Trophoblast cell (in vitro differentiated cells and primary cell): ENCODE measurements at regions not wholly inside any gene's neighbourhood (a gene's known extent, or its start where the extent isn't known, plus 50 kb on each side); places are given as distances from the start of the nearest gene placed in this dataset.

ENCODE experiments used
- DNase-seq, 2 donors: peaks; one replicate each; pipeline ENCODE4 v3.0.0-alpha.2; 2016
- H2AFZ ChIP-seq: 2 replicates; pipeline ENCODE4 v1.6.1; 2013; ENCODE audit warnings: low read length, moderate library complexity, mild to moderate bottlenecking; ENCODE audit not compliant: insufficient read depth, poor library complexity
- H2AK5ac ChIP-seq: 2 replicates; pipeline ENCODE4 v1.6.1; 2013; ENCODE audit warnings: mild to moderate bottlenecking, low read length
- H2BK120ac ChIP-seq: 2 replicates; pipeline ENCODE4 v1.6.1; 2013; ENCODE audit warnings: low read length, mild to moderate bottlenecking, moderate library complexity; ENCODE audit not compliant: insufficient read depth, poor library complexity
- H2BK12ac ChIP-seq: 2 replicates; pipeline ENCODE4 v1.6.1; 2013; ENCODE audit warnings: mild to moderate bottlenecking, low read length, moderate library complexity
- H2BK5ac ChIP-seq: 2 replicates; pipeline ENCODE4 v1.6.1; 2013; ENCODE audit warnings: low read length, low read depth, moderate library complexity, mild to moderate bottlenecking; ENCODE audit not compliant: poor library complexity
- H3K14ac ChIP-seq: 2 replicates; pipeline ENCODE4 v1.6.1; 2013; ENCODE audit warnings: mild to moderate bottlenecking, low read length
- H3K18ac ChIP-seq: 2 replicates; pipeline ENCODE4 v1.6.1; 2013; ENCODE audit warnings: mild to moderate bottlenecking, low read length
- H3K23ac ChIP-seq: 2 replicates; pipeline ENCODE4 v1.6.1; 2013; ENCODE audit warnings: low read length
- H3K27ac ChIP-seq: 2 replicates; pipeline ENCODE4 v1.5.1; 2013; ENCODE audit warnings: low read depth, mild to moderate bottlenecking, inconsistent platforms, low read length, moderate library complexity
- H3K27me3 ChIP-seq: 2 replicates; pipeline ENCODE4 v1.6.1; 2013; ENCODE audit warnings: inconsistent platforms, mild to moderate bottlenecking, low read length, moderate library complexity; ENCODE audit not compliant: insufficient read depth
- H3K36me3 ChIP-seq, 2 experiments: 1 replicate in 1 of 2; 2 replicates in 1 of 2; pipeline ENCODE4 v1.6.1; 2013; ENCODE audit warnings: low read length in 2 of 2, mild to moderate bottlenecking in 2 of 2, moderate library complexity in 1 of 2; ENCODE audit not compliant: insufficient read depth in 2 of 2, control insufficient read depth in 1 of 2
- H3K4ac ChIP-seq: 2 replicates; pipeline ENCODE4 v1.6.1; 2013; ENCODE audit warnings: low read depth, mild to moderate bottlenecking, low read length, moderate library complexity
- H3K4me1 ChIP-seq, 2 experiments: 1 replicate in 1 of 2; 2 replicates in 1 of 2; pipeline ENCODE4 v1.6.1; 2013; ENCODE audit warnings: low read length in 2 of 2, mild to moderate bottlenecking in 2 of 2, moderate library complexity in 1 of 2; ENCODE audit not compliant: insufficient read depth in 2 of 2, control insufficient read depth in 1 of 2
- H3K4me2 ChIP-seq: 2 replicates; pipeline ENCODE4 v1.6.1; 2013; ENCODE audit warnings: inconsistent platforms, mild to moderate bottlenecking, low read length, moderate library complexity
- H3K4me3 ChIP-seq: 2 replicates; pipeline ENCODE4 v1.5.1; 2013; ENCODE audit warnings: mild to moderate bottlenecking, low read depth, low read length, inconsistent platforms
- H3K79me1 ChIP-seq: one replicate; pipeline ENCODE4 v1.6.1; 2013; ENCODE audit warnings: low read length
- H3K79me2 ChIP-seq: 2 replicates; pipeline ENCODE4 v1.6.1; 2013; ENCODE audit warnings: low read length, mild to moderate bottlenecking; ENCODE audit not compliant: control insufficient read depth, insufficient read depth, poor library complexity
- H3K9ac ChIP-seq: 2 replicates; pipeline ENCODE4 v1.6.1; 2013; ENCODE audit warnings: mild to moderate bottlenecking, low read length
- H3K9me3 ChIP-seq: 2 replicates; pipeline ENCODE4 v1.6.1; 2013; ENCODE audit warnings: low read depth, mild to moderate bottlenecking, control low read depth, inconsistent platforms, low read length; ENCODE audit not compliant: insufficient read depth
- H4K12ac ChIP-seq: 2 replicates; pipeline ENCODE4 v1.6.1; 2013; ENCODE audit warnings: low read depth, mild to moderate bottlenecking, low read length, moderate library complexity
- H4K8ac ChIP-seq: 2 replicates; pipeline ENCODE4 v1.6.1; 2013; ENCODE audit warnings: low read depth, mild to moderate bottlenecking, low read length, moderate library complexity
- H4K91ac ChIP-seq: one replicate; pipeline ENCODE4 v1.6.1; 2013; ENCODE audit warnings: low read depth, mild to moderate bottlenecking, low read length, moderate library complexity
- WGBS: extraction: QIAGEN DNeasy Blood & Tissue Kit; methylation state at CpG from one replicate; pipeline ENCODE4 v1.1.7; 2013; ENCODE audit warnings: missing lambda C conversion rate; ENCODE audit not compliant: insufficient read length, insufficient coverage; ENCODE audit errors: extremely low coverage; 5-methylcytosine and 5-hydroxymethylcytosine counted together

DNA sequence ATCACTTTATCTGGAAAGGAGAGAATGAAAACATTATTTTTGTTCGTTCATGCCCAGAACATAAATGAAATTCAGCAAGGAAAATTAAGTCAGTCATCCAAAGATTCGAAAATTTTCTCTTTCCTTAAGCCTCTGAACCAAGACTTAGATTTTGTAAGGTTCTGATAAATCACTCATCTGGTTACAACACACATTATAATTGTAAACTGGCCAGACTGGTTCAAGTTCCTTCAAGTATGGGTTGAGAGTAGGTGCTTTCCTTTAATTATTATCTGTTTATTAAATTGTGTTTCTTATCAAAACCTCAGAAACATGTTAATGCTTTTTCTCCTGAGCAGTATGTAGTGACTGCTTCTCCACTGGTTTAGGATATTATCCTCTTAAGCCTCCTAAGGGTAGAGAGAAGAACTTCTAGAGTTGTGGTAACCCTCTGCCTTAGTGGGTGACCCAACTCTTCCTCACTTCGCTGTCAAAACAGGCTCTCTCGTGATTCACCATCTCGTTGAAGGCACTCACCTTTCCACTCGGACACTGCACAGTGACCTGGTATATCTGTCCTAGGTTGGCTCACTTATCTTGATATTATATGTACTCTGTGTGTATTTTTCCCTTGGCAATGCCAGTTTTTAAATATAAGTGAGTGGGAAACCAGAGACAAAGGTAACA, 325.9 kb downstream of the PAX3 start:
- no peak overlapping the region for H4K8ac ChIP-seq
- H3K9ac ChIP-seq = no peak overlapping the region
- no CpG with 5 or more reads among the region's 6 CpGs for WGBS
- H4K12ac ChIP-seq = no peak overlapping the region
- no peak overlapping the region for H2AFZ ChIP-seq
- H2BK120ac ChIP-seq = no peak overlapping the region
- no peak overlapping the region for H3K14ac ChIP-seq
- no peak overlapping the region for H2BK12ac ChIP-seq
- no peaks in the 10 kb centered on the region for H3K79me2 ChIP-seq
- DNase-seq = peak in 1 of 2 donors; percentile 19
- H3K36me3 ChIP-seq = no peaks in the 10 kb centered on the region
- no peak overlapping the region for H3K4ac ChIP-seq
- H3K79me1 ChIP-seq = no peaks in the 10 kb centered on the region
- H3K9me3 ChIP-seq = no peaks in the 10 kb centered on the region
- H3K4me2 ChIP-seq = no peak overlapping the region
- no peak overlapping the region for H3K18ac ChIP-seq
- H3K27ac ChIP-seq = no peak overlapping the region
- H2BK5ac ChIP-seq = no peak overlapping the region
- no peak overlapping the region for H4K91ac ChIP-seq
- no peak overlapping the region for H2AK5ac ChIP-seq
- H3K23ac ChIP-seq = no peak overlapping the region
- H3K4me1 ChIP-seq = no peaks in the 10 kb centered on the region
- no peaks in the 10 kb centered on the region for H3K27me3 ChIP-seq
- no peak overlapping the region for H3K4me3 ChIP-seq

- WGBS = no CpG with 5 or more reads among the region's 3 CpGs
- no peaks in the 10 kb centered on the region for H3K79me1 ChIP-seq
Measured at GRCh38 chr2:221970389-221970788, 328.4 kb downstream of the PAX3 start.

GRCh38 chr2:221969830-221970144, 329.0 kb downstream of the PAX3 start:
- H4K91ac ChIP-seq = no peak overlapping the region
- no peak overlapping the region for H3K4me3 ChIP-seq
- H3K9me3 ChIP-seq = no peaks in the 10 kb centered on the region
- H3K23ac ChIP-seq = no peak overlapping the region
- DNase-seq = no peak
- H3K9ac ChIP-seq = no peak overlapping the region
- H2AFZ ChIP-seq = no peak overlapping the region
- no peak overlapping the region for H2BK12ac ChIP-seq
- no peaks in the 10 kb centered on the region for H3K4me1 ChIP-seq
- no peaks in the 10 kb centered on the region for H3K36me3 ChIP-seq
- no peaks in the 10 kb centered on the region for H3K27me3 ChIP-seq
- no peaks in the 10 kb centered on the region for H3K79me1 ChIP-seq
- no CpG with 5 or more reads among the region's 5 CpGs for WGBS
- no peak overlapping the region for H3K14ac ChIP-seq
- no peak overlapping the region for H3K18ac ChIP-seq
- no peak overlapping the region for H3K4ac ChIP-seq
- no peak overlapping the region for H2AK5ac ChIP-seq
- H3K4me2 ChIP-seq = no peak overlapping the region
- H2BK120ac ChIP-seq = no peak overlapping the region
- no peak overlapping the region for H4K12ac ChIP-seq
- no peak overlapping the region for H3K27ac ChIP-seq
- H2BK5ac ChIP-seq = no peak overlapping the region
- no peaks in the 10 kb centered on the region for H3K79me2 ChIP-seq
- H4K8ac ChIP-seq = no peak overlapping the region

More at GRCh38 chr2:221970389-221970788, 328.4 kb downstream of the PAX3 start:
- Histone ChIP-seq H2AFZ (no peak overlapping the region), H3K4me3 (no peak overlapping the region), H2AK5ac (no peak overlapping the region), H3K14ac (no peak overlapping the region), H3K4me1 (no peaks in the 10 kb centered on the region), H3K4ac (no peak overlapping the region), H2BK12ac (no peak overlapping the region), H3K27ac (no peak overlapping the region), H4K91ac (no peak overlapping the region), H2BK120ac (no peak overlapping the region), H2BK5ac (no peak overlapping the region), H4K12ac (no peak overlapping the region), H3K79me2 (no peaks in the 10 kb centered on the region), H3K23ac (no peak overlapping the region), H3K18ac (no peak overlapping the region), H4K8ac (no peak overlapping the region), H3K9ac (no peak overlapping the region), H3K36me3 (no peaks in the 10 kb centered on the region), H3K4me2 (no peak overlapping the region), H3K9me3 (no peaks in the 10 kb centered on the region), H3K27me3 (no peaks in the 10 kb centered on the region)
- no peak for DNase-seq

GRCh38 chr2:221969087-221969829, 329.5 kb downstream of the PAX3 start:
- Histone ChIP-seq H3K79me2 (no peaks in the 10 kb centered on the region), H3K9me3 (no peaks in the 10 kb centered on the region), H2BK5ac (no peak overlapping the region), H3K9ac (no peak overlapping the region), H3K4me3 (no peak overlapping the region), H3K4ac (no peak overlapping the region), H3K23ac (no peak overlapping the region), H3K27me3 (no peaks in the 10 kb centered on the region), H2AK5ac (no peak overlapping the region), H3K4me2 (no peak overlapping the region), H2BK120ac (no peak overlapping the region), H4K91ac (no peak overlapping the region), H2AFZ (no peak overlapping the region), H4K8ac (no peak overlapping the region), H3K4me1 (no peaks in the 10 kb centered on the region), H3K36me3 (no peaks in the 10 kb centered on the region), H3K79me1 (no peaks in the 10 kb centered on the region), H3K27ac (no peak overlapping the region), H3K18ac (no peak overlapping the region), H3K14ac (no peak overlapping the region), H4K12ac (no peak overlapping the region), H2BK12ac (no peak overlapping the region)
- no CpG with 5 or more reads among the region's 7 CpGs for WGBS
- peak; percentile 7 to 68 for DNase-seq
